Hepatocyte (in vitro differentiated cells): ENCODE measurements at regions not wholly inside any gene's neighbourhood (a gene's known extent, or its start where the extent isn't known, plus 50 kb on each side); places are given as distances from the start of the nearest gene placed in this dataset.

Experiments used
- DNase-seq: peaks from one replicate; pipeline ENCODE4 v3.0.0-alpha.2; 2016; ENCODE audit warnings: low spot score
- H2AFZ ChIP-seq: fragments of 200-600 bp; sonication (generic); 2 replicates; pipeline ENCODE4 v1.6.0; 2016; ENCODE audit warnings: antibody characterized with exemption, mild to moderate bottlenecking
- H3K27ac ChIP-seq: fragments of 200-600 bp; sonication (generic); 2 replicates; pipeline ENCODE4 v1.5.1; 2016; ENCODE audit warnings: mild to moderate bottlenecking
- H3K27me3 ChIP-seq: fragments of 200-600 bp; sonication (generic); 2 replicates; pipeline ENCODE4 v1.6.1; 2016
- H3K36me3 ChIP-seq: fragments of 200-600 bp; sonication (generic); replicated peaks from 2 replicates; pipeline ENCODE4 v1.5.1; 2016; ENCODE audit warnings: low read depth; ENCODE audit not compliant: insufficient read depth
- H3K4me1 ChIP-seq: fragments of 200-600 bp; sonication (generic); 2 replicates; pipeline ENCODE4 v1.5.1; 2016; ENCODE audit warnings: mild to moderate bottlenecking, moderate library complexity; ENCODE audit not compliant: insufficient read depth
- H3K4me2 ChIP-seq: fragments of 200-600 bp; sonication (generic); 2 replicates; pipeline ENCODE4 v1.6.0; 2016
- H3K4me3 ChIP-seq: fragments of 200-600 bp; sonication (generic); 2 replicates; pipeline ENCODE4 v1.5.1; 2016; ENCODE audit warnings: mild to moderate bottlenecking
- H3K79me2 ChIP-seq: fragments of 200-600 bp; sonication (generic); 2 replicates; pipeline ENCODE4 v1.6.0; 2017; ENCODE audit warnings: mild to moderate bottlenecking
- H3K9me2 ChIP-seq: fragments of 200-600 bp; sonication (generic); replicated peaks from 2 replicates; pipeline ENCODE4 v1.6.0; 2017; ENCODE audit warnings: mild to moderate bottlenecking; ENCODE audit not compliant: insufficient read depth
- H3K9me3 ChIP-seq: fragments of 200-600 bp; sonication (generic); 2 replicates; pipeline ENCODE4 v1.5.1; 2016; ENCODE audit warnings: low read depth, mild to moderate bottlenecking
- H4K20me1 ChIP-seq: fragments of 200-600 bp; sonication (generic); 2 replicates; pipeline ENCODE4 v1.6.0; 2016; ENCODE audit warnings: mild to moderate bottlenecking; ENCODE audit not compliant: insufficient read depth, poor library complexity, severe bottlenecking
- EZH2 ChIP-seq: fragments of 200-600 bp; sonication (generic); IDR thresholded peaks from 2 replicates; pipeline ENCODE4 v1.6.1; 2016; ENCODE audit warnings: antibody characterized with exemption, mild to moderate bottlenecking, borderline replicate concordance
- EZH2phosphoT487 ChIP-seq: fragments of 200-600 bp; sonication (generic); IDR thresholded peaks from one replicate; pipeline ENCODE4 v1.6.1; 2018; ENCODE audit warnings: antibody characterized with exemption, mild to moderate bottlenecking, low read depth, moderate library complexity; ENCODE audit not compliant: unreplicated experiment, severe bottlenecking
- WGBS: methylation state at CpG from one replicate; pipeline ENCODE4 v1.1.6; 2016; ENCODE audit warnings: low lambda C conversion rate; ENCODE audit errors: missing lambda C conversion rate; 5-methylcytosine and 5-hydroxymethylcytosine counted together
- TF ChIP-seq, protein P1 (sequence below): fragments of 200-600 bp; sonication (generic); IDR thresholded peaks from 2 replicates; pipeline ENCODE4 v1.5.1; 2016; ENCODE audit warnings: antibody characterized with exemption, mild to moderate bottlenecking; ENCODE audit not compliant: poor library complexity

- DNase-seq = peak; percentile 1
- WGBS = 90% methylated on average over 4 of the region's 4 CpGs
- Histone ChIP-seq H3K79me2 (no peaks in the 10 kb centered on the region), H3K36me3 (no peaks in the 10 kb centered on the region), H3K9me3 (no peaks in the 10 kb centered on the region), H2AFZ (no peak overlapping the region), H3K27ac (no peak overlapping the region), H3K4me3 (no peak overlapping the region), H3K9me2 (no peaks in the 10 kb centered on the region), H4K20me1 (no peaks in the 10 kb centered on the region), H3K27me3 (no peaks in the 10 kb centered on the region), H3K4me1 (no peaks in the 10 kb centered on the region), H3K4me2 (no peak overlapping the region)
- TF ChIP-seq, protein P1, sequence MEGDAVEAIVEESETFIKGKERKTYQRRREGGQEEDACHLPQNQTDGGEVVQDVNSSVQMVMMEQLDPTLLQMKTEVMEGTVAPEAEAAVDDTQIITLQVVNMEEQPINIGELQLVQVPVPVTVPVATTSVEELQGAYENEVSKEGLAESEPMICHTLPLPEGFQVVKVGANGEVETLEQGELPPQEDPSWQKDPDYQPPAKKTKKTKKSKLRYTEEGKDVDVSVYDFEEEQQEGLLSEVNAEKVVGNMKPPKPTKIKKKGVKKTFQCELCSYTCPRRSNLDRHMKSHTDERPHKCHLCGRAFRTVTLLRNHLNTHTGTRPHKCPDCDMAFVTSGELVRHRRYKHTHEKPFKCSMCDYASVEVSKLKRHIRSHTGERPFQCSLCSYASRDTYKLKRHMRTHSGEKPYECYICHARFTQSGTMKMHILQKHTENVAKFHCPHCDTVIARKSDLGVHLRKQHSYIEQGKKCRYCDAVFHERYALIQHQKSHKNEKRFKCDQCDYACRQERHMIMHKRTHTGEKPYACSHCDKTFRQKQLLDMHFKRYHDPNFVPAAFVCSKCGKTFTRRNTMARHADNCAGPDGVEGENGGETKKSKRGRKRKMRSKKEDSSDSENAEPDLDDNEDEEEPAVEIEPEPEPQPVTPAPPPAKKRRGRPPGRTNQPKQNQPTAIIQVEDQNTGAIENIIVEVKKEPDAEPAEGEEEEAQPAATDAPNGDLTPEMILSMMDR = no peak
- TF ChIP-seq EZH2 (no peak), EZH2phosphoT487 (no peak)
Measured at GRCh38 chr3:13713396-13713795, 164.5 kb downstream of the FBLN2 start.

DNA sequence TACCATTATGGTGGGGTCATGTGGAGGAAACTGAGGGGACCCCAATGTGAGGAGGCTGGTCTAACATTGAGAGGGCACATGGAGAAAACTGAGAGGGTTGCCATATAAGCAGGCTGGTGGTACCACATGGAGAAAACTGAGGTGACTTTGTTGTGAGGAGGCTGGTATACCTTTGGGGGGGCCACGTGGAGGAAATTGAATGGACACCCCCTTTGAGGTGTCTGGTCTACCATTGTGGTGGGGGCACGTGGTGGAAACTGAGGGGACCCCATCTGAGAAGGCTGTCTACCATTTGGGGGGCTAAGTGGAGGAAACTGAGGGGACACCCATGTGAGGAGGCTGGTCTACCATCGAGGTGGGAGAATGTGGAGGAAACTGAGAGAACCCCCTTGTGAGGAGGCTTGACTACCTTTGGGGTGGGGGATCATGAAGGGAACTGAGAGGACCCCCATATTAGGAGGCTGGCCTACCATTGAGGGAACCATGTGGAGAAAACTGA is 163.8 kb downstream of the FBLN2 start:
- Histone ChIP-seq H4K20me1 (no peaks in the 10 kb centered on the region), H3K4me3 (no peak overlapping the region), H3K9me2 (no peaks in the 10 kb centered on the region), H3K27ac (no peak overlapping the region), H2AFZ (no peak overlapping the region), H3K27me3 (no peaks in the 10 kb centered on the region), H3K9me3 (no peaks in the 10 kb centered on the region), H3K4me2 (no peak overlapping the region), H3K36me3 (no peaks in the 10 kb centered on the region), H3K79me2 (no peaks in the 10 kb centered on the region), H3K4me1 (no peaks in the 10 kb centered on the region)
- 54% methylated on average over 3 of the region's 3 CpGs for WGBS
- TF ChIP-seq EZH2phosphoT487 (no peak), EZH2 (no peak)
- TF ChIP-seq, protein P1 = no peak
- DNase-seq = no peak

DNA sequence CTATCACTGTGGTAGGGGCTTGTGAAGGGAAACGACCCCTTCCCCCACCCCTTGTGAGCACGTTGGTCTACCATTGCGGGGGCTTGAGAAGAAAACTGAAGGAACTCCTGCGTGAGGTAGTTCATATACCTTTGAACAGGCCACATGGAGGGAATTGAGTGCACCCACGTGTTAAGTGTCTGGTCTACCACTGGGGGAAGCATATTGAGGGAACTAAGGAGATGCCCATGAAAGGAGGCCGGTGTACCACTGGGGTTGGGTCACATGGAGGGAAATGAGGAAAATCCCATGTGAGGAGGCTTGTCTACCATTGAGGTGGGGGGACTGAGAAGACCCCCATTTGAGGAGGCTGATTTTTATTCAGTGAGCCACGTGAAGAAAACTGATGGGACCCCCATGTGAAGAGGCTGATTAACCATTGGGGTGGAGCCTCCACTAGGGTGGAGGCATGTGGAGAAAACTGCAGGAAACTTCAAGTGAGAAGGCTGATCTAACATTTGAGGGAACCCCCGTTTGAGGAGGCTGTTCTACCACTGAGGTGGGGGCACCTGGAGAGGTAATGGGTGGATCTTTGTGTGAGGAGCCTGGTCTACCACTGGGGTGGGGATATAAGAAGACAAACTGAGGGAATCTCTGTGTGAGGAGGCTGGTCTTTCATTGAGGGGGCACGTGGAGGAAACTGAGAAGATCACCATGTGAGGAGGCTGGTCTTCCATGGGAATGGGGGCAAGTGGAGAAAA is 163.2 kb downstream of the FBLN2 start:
- no peaks in the 10 kb centered on the region for H3K9me3 ChIP-seq
- no peaks in the 10 kb centered on the region for H3K4me1 ChIP-seq
- TF ChIP-seq, protein P1 = no peak
- TF ChIP-seq EZH2phosphoT487 (no peak), EZH2 (no peak)
- DNase-seq = no peak
- H3K4me3 ChIP-seq = no peak overlapping the region
- no peak overlapping the region for H2AFZ ChIP-seq
- H4K20me1 ChIP-seq = no peaks in the 10 kb centered on the region
- H3K27me3 ChIP-seq = no peaks in the 10 kb centered on the region
- no peaks in the 10 kb centered on the region for H3K9me2 ChIP-seq
- H3K4me2 ChIP-seq = no peak overlapping the region
- no peaks in the 10 kb centered on the region for H3K36me3 ChIP-seq
- WGBS = 75% methylated on average over 9 of the region's 9 CpGs
- H3K79me2 ChIP-seq = no peaks in the 10 kb centered on the region
- H3K27ac ChIP-seq = no peak overlapping the region
